Epidermal melanocyte (primary cell): ENCODE measurements at regions not wholly inside any gene's neighbourhood (a gene's known extent, or its start where the extent isn't known, plus 50 kb on each side); places are given as distances from the start of the nearest gene placed in this dataset.

Experiments used
- DNase-seq: peaks from one replicate; pipeline ENCODE4 v3.0.0; 2011; ENCODE audit warnings: low spot score; ENCODE audit not compliant: insufficient read length

GRCh38 chr6:48183811-48184605 lies 73.0 kb upstream of the PTCHD4 start:
- DNase-seq, result no peak

GRCh38 chr6:48183178-48183577 lies 72.2 kb upstream of the PTCHD4 start:
- no peak for DNase-seq

- no peak for DNase-seq
These were observed 67.7 kb upstream of the PTCHD4 start for GRCh38 chr6:48178700-48179099.

- DNase-seq, result no peak
These were observed 66.8 kb upstream of the PTCHD4 start for GRCh38 chr6:48177786-48178185.

- DNase-seq, result no peak
These were observed 65.8 kb upstream of the PTCHD4 start for GRCh38 chr6:48176645-48177308.

- no peak for DNase-seq
These were observed 58.6 kb upstream of the PTCHD4 start for GRCh38 chr6:48169635-48170034.
